Neural progenitor cell (in vitro differentiated cells): ENCODE measurements at regions not wholly inside any gene's neighbourhood (a gene's known extent, or its start where the extent isn't known, plus 50 kb on each side); places are given as distances from the start of the nearest gene placed in this dataset.

Source experiments
- CTCF ChIP-seq: fragments of 200-600 bp; sonication (generic); IDR thresholded peaks from 2 replicates; pipeline ENCODE4 v1.5.1; 2017; ENCODE audit warnings: antibody characterized with exemption, mild to moderate bottlenecking
- EZH2 ChIP-seq: fragments of 200-600 bp; sonication (generic); IDR thresholded peaks from 2 replicates; pipeline ENCODE4 v1.6.1; 2017; ENCODE audit warnings: antibody characterized with exemption, mild to moderate bottlenecking, moderate library complexity

- TF ChIP-seq EZH2 (no peak), CTCF (no peak)
Observed at GRCh38 chr3:68345781-68346180, 586.6 kb downstream of the TAFA4 start.
